ENCODE measurements at regions not wholly inside any gene's neighbourhood (a gene's known extent, or its start where the extent isn't known, plus 50 kb on each side); places are given as distances from the start of the nearest gene placed in this dataset.

DNA sequence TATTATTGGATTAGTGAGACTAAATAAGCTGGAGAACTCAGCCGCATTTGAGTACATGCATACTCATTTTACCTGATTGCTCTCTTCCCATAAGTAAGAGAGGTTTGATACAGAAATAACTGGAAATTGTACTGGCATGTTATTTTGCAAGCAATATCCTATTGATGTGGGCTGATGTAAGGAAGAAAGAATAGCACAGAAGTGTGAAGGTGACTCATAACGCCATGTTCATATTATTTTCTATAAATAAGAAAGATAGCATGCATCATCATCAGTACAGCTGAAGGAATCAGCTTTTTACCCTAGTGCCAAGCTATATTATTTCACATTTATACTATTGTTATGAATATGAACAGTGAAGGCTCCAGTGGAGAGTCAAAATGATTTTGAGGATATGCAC, 138.3 kb upstream of the FAM47A start:
- TF ChIP-seq CTCF (IDR thresholded peaks at IDR 0.05 in 4 of 5, conservative IDR thresholded peaks at IDR 0.05 in 1 of 5), result no peak
- no peak for TF ChIP-seq POLR2A (IDR thresholded peaks at IDR 0.05)

All from gastrocnemius medialis (tissue), 4 donors.